GM12872 (cell line): ENCODE measurements at regions not wholly inside any gene's neighbourhood (a gene's known extent, or its start where the extent isn't known, plus 50 kb on each side); places are given as distances from the start of the nearest gene placed in this dataset.

Experiments used
- TF ChIP-seq, protein P1 (sequence below): IDR thresholded peaks from 3 replicates; pipeline ENCODE4 v1.5.1; 2011; ENCODE audit warnings: low read depth, mild to moderate bottlenecking, low read length, moderate library complexity; ENCODE audit not compliant: insufficient read depth

DNA sequence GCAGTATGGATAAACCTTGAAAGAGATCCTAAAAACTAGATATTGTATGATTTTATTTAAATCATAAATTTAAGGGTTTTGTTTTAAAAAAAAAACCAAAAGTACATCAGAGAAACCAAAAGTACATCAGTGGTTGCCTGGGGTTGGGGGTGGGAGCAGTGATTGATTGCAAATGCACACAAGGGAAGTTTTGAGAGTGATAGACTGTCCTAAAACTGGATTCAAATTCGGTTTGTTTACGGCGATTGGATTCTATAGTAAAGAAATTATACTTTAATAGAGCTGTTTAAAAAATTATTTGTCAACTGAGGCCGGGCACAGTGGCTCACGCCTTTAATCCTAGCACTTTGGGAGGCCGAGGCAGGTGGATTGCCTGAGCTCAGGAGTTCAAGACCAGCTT, 179.8 kb downstream of the METTL4 start:
- TF ChIP-seq, protein P1, sequence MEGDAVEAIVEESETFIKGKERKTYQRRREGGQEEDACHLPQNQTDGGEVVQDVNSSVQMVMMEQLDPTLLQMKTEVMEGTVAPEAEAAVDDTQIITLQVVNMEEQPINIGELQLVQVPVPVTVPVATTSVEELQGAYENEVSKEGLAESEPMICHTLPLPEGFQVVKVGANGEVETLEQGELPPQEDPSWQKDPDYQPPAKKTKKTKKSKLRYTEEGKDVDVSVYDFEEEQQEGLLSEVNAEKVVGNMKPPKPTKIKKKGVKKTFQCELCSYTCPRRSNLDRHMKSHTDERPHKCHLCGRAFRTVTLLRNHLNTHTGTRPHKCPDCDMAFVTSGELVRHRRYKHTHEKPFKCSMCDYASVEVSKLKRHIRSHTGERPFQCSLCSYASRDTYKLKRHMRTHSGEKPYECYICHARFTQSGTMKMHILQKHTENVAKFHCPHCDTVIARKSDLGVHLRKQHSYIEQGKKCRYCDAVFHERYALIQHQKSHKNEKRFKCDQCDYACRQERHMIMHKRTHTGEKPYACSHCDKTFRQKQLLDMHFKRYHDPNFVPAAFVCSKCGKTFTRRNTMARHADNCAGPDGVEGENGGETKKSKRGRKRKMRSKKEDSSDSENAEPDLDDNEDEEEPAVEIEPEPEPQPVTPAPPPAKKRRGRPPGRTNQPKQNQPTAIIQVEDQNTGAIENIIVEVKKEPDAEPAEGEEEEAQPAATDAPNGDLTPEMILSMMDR = no peak

DNA sequence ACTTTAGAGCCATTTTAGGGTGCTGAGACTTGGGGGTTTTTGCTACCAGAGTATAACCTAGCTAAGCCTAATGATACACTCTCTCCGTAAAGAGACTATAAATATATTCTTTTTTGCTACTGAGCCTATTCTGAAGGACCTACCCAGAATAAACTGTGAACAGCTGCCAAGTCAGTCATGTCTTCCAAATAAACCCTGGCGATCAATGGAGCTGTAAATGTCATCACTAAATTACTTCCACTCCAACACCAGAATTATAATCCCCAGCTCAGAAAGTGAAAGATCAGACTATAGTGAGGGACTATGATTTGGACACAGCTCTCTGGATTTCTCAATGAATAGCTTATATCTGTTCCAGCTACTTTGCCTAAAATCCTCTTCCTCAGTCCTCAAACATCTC, 178.9 kb downstream of the METTL4 start:
- TF ChIP-seq, protein P1 = no peak

- TF ChIP-seq, protein P1 = no peak
Observed at GRCh38 chr18:2394684-2395083, 176.6 kb downstream of the METTL4 start.

- TF ChIP-seq, protein P1 = no peak
Observed at GRCh38 chr18:2395427-2396161, 175.7 kb downstream of the METTL4 start.

DNA sequence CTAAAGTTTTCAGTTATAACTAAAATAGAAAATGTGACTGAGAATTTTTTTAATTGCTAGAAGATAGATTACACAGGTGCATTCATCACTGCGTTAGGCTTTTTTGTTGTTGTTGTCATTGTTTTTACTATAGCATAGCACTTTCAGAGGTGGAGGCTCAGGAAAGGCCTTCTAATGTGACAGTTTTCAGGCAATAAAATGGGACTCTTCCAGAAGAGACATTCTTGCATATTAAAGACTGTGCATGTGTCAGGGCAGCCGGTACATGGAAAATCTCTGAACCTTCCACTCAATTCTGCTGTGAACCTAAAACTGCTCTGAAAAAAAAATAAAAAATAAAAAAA, 175.2 kb downstream of the METTL4 start:
- TF ChIP-seq, protein P1 = no peak

- TF ChIP-seq, protein P1 = no peak
Observed at GRCh38 chr18:2400701-2401196, 170.6 kb downstream of the METTL4 start.

DNA sequence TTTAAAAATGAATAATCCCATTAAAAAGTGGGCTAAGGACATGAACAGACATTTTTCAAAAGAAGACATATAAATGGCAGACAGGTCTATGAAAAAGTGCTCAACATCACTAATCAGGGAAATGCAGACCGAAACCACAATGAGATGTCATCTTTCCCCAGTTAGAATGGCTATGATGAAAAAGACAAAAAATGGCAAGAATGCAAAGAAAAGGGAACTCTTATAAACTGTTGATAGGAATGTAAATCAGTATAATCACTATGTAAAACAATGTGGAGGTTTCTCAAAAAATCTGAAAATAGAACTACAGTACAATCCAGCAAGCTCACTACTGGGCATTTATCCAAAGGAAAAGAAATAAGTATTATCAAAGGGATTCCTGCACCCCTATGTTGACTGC, 169.2 kb downstream of the METTL4 start:
- TF ChIP-seq, protein P1 = no peak
